ENCODE measurements at regions not wholly inside any gene's neighbourhood (a gene's known extent, or its start where the extent isn't known, plus 50 kb on each side); places are given as distances from the start of the nearest gene placed in this dataset.
"Not testable (repeated sequence)": the region's sequence is repeated elsewhere in the genome, so short reads cannot be mapped to it uniquely, and the experiment has no call there.

GRCh38 chr6:82419132-82419581 lies 55.5 kb downstream of the TPBG start:
- no peak for DNase-seq (ENCODE audit: low spot score)

- no peak for DNase-seq (ENCODE audit: low spot score)
Measured at GRCh38 chr6:82419859-82420258, 56.2 kb downstream of the TPBG start.

- no peak for DNase-seq (ENCODE audit: low spot score)
Measured at GRCh38 chr6:82430611-82431010, 67.0 kb downstream of the TPBG start.

GRCh38 chr6:82436740-82437139 lies 73.1 kb downstream of the TPBG start:
- DNase-seq (ENCODE audit: low spot score), result no peak

GRCh38 chr6:82437701-82438100 lies 74.1 kb downstream of the TPBG start:
- DNase-seq (ENCODE audit: low spot score), result no peak

- DNase-seq (ENCODE audit: low spot score), result no peak
Measured at GRCh38 chr6:82441047-82441855, 77.6 kb downstream of the TPBG start.

GRCh38 chr6:82442061-82442719 lies 78.6 kb downstream of the TPBG start:
- no peak for DNase-seq (ENCODE audit: low spot score)

- DNase-seq (ENCODE audit: low spot score), result no peak
Measured at GRCh38 chr6:82458147-82458546, 94.5 kb downstream of the TPBG start.

- DNase-seq (ENCODE audit: low spot score), result no peak
Measured at GRCh38 chr6:82458705-82459104, 95.1 kb downstream of the TPBG start.

- DNase-seq (ENCODE audit: low spot score), result no peak
Measured at GRCh38 chr6:82461536-82461935, 97.9 kb downstream of the TPBG start.

- DNase-seq (ENCODE audit: low spot score), result no peak
Measured at GRCh38 chr6:82467338-82467737, 103.7 kb downstream of the TPBG start.

GRCh38 chr6:82470123-82470522 lies 106.5 kb downstream of the TPBG start:
- not testable (repeated sequence) for DNase-seq (ENCODE audit: low spot score)

- not testable (repeated sequence) for DNase-seq (ENCODE audit: low spot score)
Measured at GRCh38 chr6:82475106-82475505, 111.5 kb downstream of the TPBG start.

- DNase-seq (ENCODE audit: low spot score), result no peak
Measured at GRCh38 chr6:82484001-82484400, 120.4 kb downstream of the TPBG start.

GRCh38 chr6:82484737-82485626 lies 121.4 kb downstream of the TPBG start:
- DNase-seq (ENCODE audit: low spot score), result no peak

GRCh38 chr6:82487895-82488294 lies 124.3 kb downstream of the TPBG start:
- DNase-seq (ENCODE audit: low spot score), result no peak

- DNase-seq (ENCODE audit: low spot score), result no peak
Measured at GRCh38 chr6:82488403-82488802, 124.8 kb downstream of the TPBG start.

GRCh38 chr6:82492134-82492533 lies 128.5 kb downstream of the TPBG start:
- no peak for DNase-seq (ENCODE audit: low spot score)

GRCh38 chr6:82493467-82493866 lies 129.8 kb downstream of the TPBG start:
- DNase-seq (ENCODE audit: low spot score), result no peak

GRCh38 chr6:82494367-82494766 lies 130.8 kb downstream of the TPBG start:
- no peak for DNase-seq (ENCODE audit: low spot score)

GRCh38 chr6:82501901-82502300 lies 138.3 kb downstream of the TPBG start:
- DNase-seq (ENCODE audit: low spot score), result not testable (repeated sequence)

GRCh38 chr6:82506526-82506925 lies 142.9 kb downstream of the TPBG start:
- DNase-seq (ENCODE audit: low spot score), result no peak
